NCI-H524 (cell line): ENCODE measurements at regions not wholly inside any gene's neighbourhood (a gene's known extent, or its start where the extent isn't known, plus 50 kb on each side); places are given as distances from the start of the nearest gene placed in this dataset.
A peak's percentile ranks its signal among the peaks of the same experiment; 100 is the strongest.
"Not testable (repeated sequence)": the region's sequence is repeated elsewhere in the genome, so short reads cannot be mapped to it uniquely, and the experiment has no call there.

Experiments
- DNase-seq, 2 experiments: peaks; one replicate each; lab custom pipeline; 2025; lab: John Stamatoyannopoulos, UW

- DNase-seq: no peak
These were observed 652.2 kb downstream of the DACH1 start for GRCh38 chr13:71214821-71215220.

- DNase-seq: no peak
These were observed 652.6 kb downstream of the DACH1 start for GRCh38 chr13:71214357-71214756.

- no peak for DNase-seq
These were observed 653.7 kb downstream of the DACH1 start for GRCh38 chr13:71213252-71213821.

- DNase-seq: no peak
These were observed 656.1 kb downstream of the DACH1 start for GRCh38 chr13:71210861-71211260.

- DNase-seq: no peak
These were observed 657.8 kb downstream of the DACH1 start for GRCh38 chr13:71209217-71209616.

- DNase-seq: not testable (repeated sequence)
These were observed 682.4 kb downstream of the DACH1 start for GRCh38 chr13:71184583-71184982.

- DNase-seq: not testable (repeated sequence)
These were observed 683.7 kb downstream of the DACH1 start for GRCh38 chr13:71183352-71183751.

GRCh38 chr13:71171740-71172139 is 695.3 kb downstream of the DACH1 start:
- no peak for DNase-seq

- peak; percentile 78 to 89 for DNase-seq
These were observed 697.8 kb downstream of the DACH1 start for GRCh38 chr13:71169180-71169579.

- no peak for DNase-seq
These were observed 710.5 kb downstream of the DACH1 start for GRCh38 chr13:71156550-71156949.

GRCh38 chr13:71149498-71150363 is 717.3 kb downstream of the DACH1 start:
- no peak for DNase-seq

- no peak for DNase-seq
These were observed 718.0 kb downstream of the DACH1 start for GRCh38 chr13:71149046-71149445.

- no peak for DNase-seq
These were observed 718.6 kb downstream of the DACH1 start for GRCh38 chr13:71148396-71148795.

- DNase-seq: no peak
These were observed 722.1 kb downstream of the DACH1 start for GRCh38 chr13:71144883-71145282.

GRCh38 chr13:71137101-71137500 is 729.9 kb downstream of the DACH1 start:
- no peak for DNase-seq

GRCh38 chr13:71124230-71124629 is 742.8 kb downstream of the DACH1 start:
- no peak for DNase-seq

- no peak for DNase-seq
These were observed 748.1 kb downstream of the DACH1 start for GRCh38 chr13:71118779-71119364.

GRCh38 chr13:71117920-71118319 is 749.1 kb downstream of the DACH1 start:
- no peak for DNase-seq

- no peak for DNase-seq
These were observed 751.7 kb downstream of the DACH1 start for GRCh38 chr13:71115301-71115700.

- DNase-seq: no peak
These were observed 770.6 kb downstream of the DACH1 start for GRCh38 chr13:71096421-71096820.

- DNase-seq: peak; percentile 14 to 57
These were observed 776.0 kb downstream of the DACH1 start for GRCh38 chr13:71090990-71091389.

GRCh38 chr13:71089056-71089455 is 777.9 kb downstream of the DACH1 start:
- no peak for DNase-seq

GRCh38 chr13:71087432-71087831 is 779.6 kb downstream of the DACH1 start:
- no peak for DNase-seq
